Tibial artery (tissue), 4 donors: ENCODE measurements at regions not wholly inside any gene's neighbourhood (a gene's known extent, or its start where the extent isn't known, plus 50 kb on each side); places are given as distances from the start of the nearest gene placed in this dataset.

Source experiments
- DNase-seq, 2 donors: peaks; one replicate each; pipeline ENCODE4 v3.0.0-alpha.2; 2019
- H3K27ac ChIP-seq, 2 donors: fragments of 200-600 bp; sonication (generic) in 1 of 2; 1 replicate in 1 of 2; 2 replicates in 1 of 2; pipeline ENCODE4 v1.5.1; 2018 to 2019; ENCODE audit warnings: mild to moderate bottlenecking in 1 of 2
- H3K27me3 ChIP-seq, 2 donors: fragments of 200-600 bp; sonication (generic) in 1 of 2; one replicate each; pipeline versions ENCODE4 v1.5.1 to v1.6.0; 2016 to 2019
- H3K36me3 ChIP-seq, 3 donors: fragments of 200-600 bp; sonication (generic) in 2 of 3; one replicate each; pipeline ENCODE4 v1.5.1; 2016 to 2019; ENCODE audit warnings: mild to moderate bottlenecking in 2 of 3
- H3K4me1 ChIP-seq, 4 donors: fragments of 200-600 bp; sonication (generic) in 2 of 4; 1 replicate in 3 of 4; 2 replicates in 1 of 4; pipeline ENCODE4 v1.5.1; 2016 to 2019
- H3K4me3 ChIP-seq, 2 donors: fragments of 200-600 bp; sonication (generic) in 1 of 2; 1 replicate in 1 of 2; 2 replicates in 1 of 2; pipeline ENCODE4 v1.5.1; 2018 to 2019; ENCODE audit warnings: mild to moderate bottlenecking in 2 of 2
- H3K9me3 ChIP-seq, 3 donors: fragments of 200-600 bp; sonication (generic) in 1 of 3; one replicate each; pipeline ENCODE4 v1.5.1; 2016 to 2019
- intact Hi-C: fragments of 100-400 bp; cut with DNase I; formaldehyde crosslinking; loops from one replicate; pipeline ENCODE4 v1.15.0; 2023; ENCODE audit warnings: low total_unique reads
- TF ChIP-seq, protein P1 (sequence below), 2 experiments: fragments of 200-600 bp in 1 of 2; fragments of 450-650 bp in 1 of 2; IDR thresholded peaks; one replicate each; pipeline ENCODE4 v1.5.1; 2017 to 2019; ENCODE audit warnings: antibody characterized with exemption in 2 of 2, mild to moderate bottlenecking in 1 of 2, moderate library complexity in 1 of 2

DNA sequence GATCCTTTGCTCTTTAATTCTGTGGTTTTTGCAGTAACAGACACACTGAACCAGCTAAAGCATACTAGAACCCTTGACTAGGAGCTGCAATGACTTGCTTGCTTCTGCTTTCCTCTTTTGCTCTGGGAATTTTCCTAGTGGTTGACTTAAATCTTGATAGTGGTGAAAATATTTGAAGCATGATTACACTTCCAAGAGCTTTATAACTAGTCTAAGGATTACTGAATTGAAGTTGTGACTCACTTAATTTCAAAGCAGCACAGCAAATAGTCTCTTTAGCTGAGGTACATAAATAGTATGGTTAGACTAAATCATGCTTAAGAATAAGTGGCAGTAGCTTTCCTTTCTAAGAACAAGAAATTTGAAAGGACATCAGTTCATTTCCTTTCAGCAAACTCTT, 513.5 kb upstream of the GBE1 start:
- intact Hi-C loops, result no loop called here
- DNase-seq, result no peak
- peaks cover 0 to 3% (median 0%) of the 10 kb centered on the region in 3 donors for H3K9me3 ChIP-seq

DNA sequence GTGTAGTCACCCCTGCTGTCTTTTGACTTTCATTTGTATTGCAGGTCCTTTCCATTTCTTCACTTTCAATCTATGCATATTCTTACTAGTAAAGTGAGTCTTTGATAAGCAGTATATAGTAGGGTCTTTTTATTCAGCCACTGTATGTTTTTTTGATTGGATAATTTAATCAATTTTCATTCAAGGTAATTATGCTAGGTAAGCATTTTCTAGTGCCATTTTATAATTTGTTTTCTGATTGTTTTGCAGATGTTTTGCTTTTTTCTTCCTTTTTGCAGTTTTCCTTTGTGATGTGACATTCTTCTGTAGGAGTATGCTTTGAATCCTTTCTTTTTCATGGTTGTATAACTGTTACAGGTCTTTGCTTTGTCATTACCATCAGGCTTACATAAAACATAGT, 504.3 kb upstream of the GBE1 start:
- intact Hi-C loops, result no loop called here
- H3K36me3 ChIP-seq, result no peaks in the 10 kb centered on the region
- no peaks in the 10 kb centered on the region for H3K4me1 ChIP-seq
- peaks cover 0 to 4% (median 0%) of the 10 kb centered on the region in 3 donors for H3K9me3 ChIP-seq
- H3K4me3 ChIP-seq, result no peak overlapping the region
- no peak for DNase-seq
- H3K27me3 ChIP-seq, result no peaks in the 10 kb centered on the region
- TF ChIP-seq, protein P1, sequence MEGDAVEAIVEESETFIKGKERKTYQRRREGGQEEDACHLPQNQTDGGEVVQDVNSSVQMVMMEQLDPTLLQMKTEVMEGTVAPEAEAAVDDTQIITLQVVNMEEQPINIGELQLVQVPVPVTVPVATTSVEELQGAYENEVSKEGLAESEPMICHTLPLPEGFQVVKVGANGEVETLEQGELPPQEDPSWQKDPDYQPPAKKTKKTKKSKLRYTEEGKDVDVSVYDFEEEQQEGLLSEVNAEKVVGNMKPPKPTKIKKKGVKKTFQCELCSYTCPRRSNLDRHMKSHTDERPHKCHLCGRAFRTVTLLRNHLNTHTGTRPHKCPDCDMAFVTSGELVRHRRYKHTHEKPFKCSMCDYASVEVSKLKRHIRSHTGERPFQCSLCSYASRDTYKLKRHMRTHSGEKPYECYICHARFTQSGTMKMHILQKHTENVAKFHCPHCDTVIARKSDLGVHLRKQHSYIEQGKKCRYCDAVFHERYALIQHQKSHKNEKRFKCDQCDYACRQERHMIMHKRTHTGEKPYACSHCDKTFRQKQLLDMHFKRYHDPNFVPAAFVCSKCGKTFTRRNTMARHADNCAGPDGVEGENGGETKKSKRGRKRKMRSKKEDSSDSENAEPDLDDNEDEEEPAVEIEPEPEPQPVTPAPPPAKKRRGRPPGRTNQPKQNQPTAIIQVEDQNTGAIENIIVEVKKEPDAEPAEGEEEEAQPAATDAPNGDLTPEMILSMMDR (IDR thresholded peaks at IDR 0.05), result no peak
- H3K27ac ChIP-seq, result no peak overlapping the region

More for the DNA sequence above, 513.5 kb upstream of the GBE1 start:
- Histone ChIP-seq H3K36me3 (no peaks in the 10 kb centered on the region), H3K4me1 (no peaks in the 10 kb centered on the region), H3K27me3 (no peaks in the 10 kb centered on the region), H3K4me3 (no peak overlapping the region), H3K27ac (no peak overlapping the region)
- TF ChIP-seq, protein P1 (IDR thresholded peaks at IDR 0.05), result no peak

DNA sequence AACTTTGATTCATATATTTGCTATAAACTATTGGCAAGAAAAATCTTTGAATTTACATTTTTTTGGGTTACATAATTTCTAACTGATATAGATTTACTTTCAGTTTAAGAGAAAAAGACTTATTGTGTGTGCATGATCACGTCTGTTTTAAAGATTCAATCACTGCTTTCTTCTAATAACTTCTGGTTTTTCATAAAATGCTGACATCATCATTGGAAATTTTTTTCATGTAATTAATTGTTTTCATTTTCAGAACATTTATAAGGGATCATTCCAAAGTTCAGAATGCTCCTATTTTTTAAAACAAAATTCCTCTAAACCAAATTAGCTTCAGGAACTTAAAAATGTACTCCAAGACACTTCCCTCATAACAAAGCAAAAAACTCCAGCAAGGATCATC, 500.7 kb upstream of the GBE1 start:
- TF ChIP-seq, protein P1 (IDR thresholded peaks at IDR 0.05), result no peak
- no peak overlapping the region for H3K27ac ChIP-seq
- H3K4me3 ChIP-seq, result no peak overlapping the region
- H3K36me3 ChIP-seq, result no peaks in the 10 kb centered on the region
- no peaks in the 10 kb centered on the region for H3K27me3 ChIP-seq
- DNase-seq, result no peak
- intact Hi-C loops, result no loop called here
- no peaks in the 10 kb centered on the region for H3K9me3 ChIP-seq
- H3K4me1 ChIP-seq, result no peaks in the 10 kb centered on the region

DNA sequence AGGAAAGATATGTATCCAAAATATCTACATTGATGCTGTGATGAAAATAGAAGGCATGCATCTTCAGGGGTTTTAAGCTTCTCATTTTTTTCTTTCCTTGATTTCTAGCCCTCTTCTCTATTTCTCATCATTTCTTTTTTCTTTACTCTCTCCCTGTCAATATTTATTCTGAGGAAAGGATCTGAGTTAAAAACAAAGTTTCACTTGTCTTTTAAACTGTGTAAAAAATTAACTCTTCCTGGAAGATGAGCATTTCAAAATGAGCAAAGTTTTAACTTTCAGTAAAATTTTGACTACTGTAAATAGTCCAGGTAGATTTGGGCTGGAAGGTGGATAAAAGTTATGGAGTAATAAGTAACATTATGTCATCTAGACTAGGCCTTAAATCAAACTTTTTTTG, 500.2 kb upstream of the GBE1 start:
- intact Hi-C loops, result no loop called here
- TF ChIP-seq, protein P1 (IDR thresholded peaks at IDR 0.05), result no peak
- H3K4me1 ChIP-seq, result no peaks in the 10 kb centered on the region
- no peak for DNase-seq
- no peaks in the 10 kb centered on the region for H3K27me3 ChIP-seq
- no peak overlapping the region for H3K4me3 ChIP-seq
- no peaks in the 10 kb centered on the region for H3K36me3 ChIP-seq
- H3K27ac ChIP-seq, result no peak overlapping the region
- H3K9me3 ChIP-seq, result no peaks in the 10 kb centered on the region

DNA sequence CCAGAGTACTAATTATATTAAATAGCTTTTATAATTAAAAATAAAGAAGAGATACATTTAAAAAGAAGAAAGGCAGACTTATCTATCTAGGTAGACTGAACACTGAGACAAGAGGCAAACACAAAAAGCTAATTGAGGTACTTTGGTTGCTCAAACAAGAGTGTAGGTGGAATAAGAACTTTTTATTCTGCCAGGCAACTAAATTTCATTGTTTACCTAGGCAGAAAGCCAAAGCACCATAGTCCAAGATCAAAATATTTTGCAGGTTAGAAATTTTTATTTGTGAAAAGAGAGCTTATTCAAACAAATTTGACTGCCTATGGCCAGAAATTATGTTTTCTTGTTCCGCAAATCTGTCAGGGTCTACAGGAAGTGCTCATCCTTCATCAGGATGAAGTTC, 499.6 kb upstream of the GBE1 start:
- Histone ChIP-seq H3K4me1 (no peaks in the 10 kb centered on the region), H3K27ac (no peak overlapping the region), H3K9me3 (no peaks in the 10 kb centered on the region), H3K36me3 (no peaks in the 10 kb centered on the region), H3K27me3 (no peaks in the 10 kb centered on the region), H3K4me3 (no peak overlapping the region)
- TF ChIP-seq, protein P1 (IDR thresholded peaks at IDR 0.05), result no peak
- no peak for DNase-seq
- intact Hi-C loops, result no loop called here

DNA sequence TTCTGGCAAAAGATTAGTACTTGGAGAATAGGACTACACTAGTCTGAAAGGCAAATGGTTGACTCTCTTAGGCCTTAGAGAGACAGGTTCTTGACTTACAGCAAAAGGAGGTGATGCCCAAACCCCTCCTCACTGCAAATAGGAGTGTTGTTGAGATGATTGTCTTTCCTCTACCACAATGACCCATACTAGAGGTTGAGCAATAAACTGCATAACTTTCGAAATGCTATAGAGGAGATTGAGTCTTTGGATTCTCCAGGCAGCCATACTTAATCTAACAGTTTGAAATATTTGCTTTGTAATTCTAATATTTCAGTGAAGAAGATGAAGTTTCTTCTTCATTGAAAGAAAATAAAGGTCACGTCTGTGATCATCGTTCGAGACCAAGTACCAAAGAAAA, 498.5 kb upstream of the GBE1 start:
- no peak overlapping the region for H3K27ac ChIP-seq
- H3K9me3 ChIP-seq, result no peaks in the 10 kb centered on the region
- H3K4me3 ChIP-seq, result no peak overlapping the region
- intact Hi-C loops, result no loop called here
- H3K27me3 ChIP-seq, result no peaks in the 10 kb centered on the region
- no peaks in the 10 kb centered on the region for H3K4me1 ChIP-seq
- TF ChIP-seq, protein P1 (IDR thresholded peaks at IDR 0.05), result no peak
- H3K36me3 ChIP-seq, result no peaks in the 10 kb centered on the region
- DNase-seq, result no peak
